ENCODE measurements at regions not wholly inside any gene's neighbourhood (a gene's known extent, or its start where the extent isn't known, plus 50 kb on each side); places are given as distances from the start of the nearest gene placed in this dataset.

DNA sequence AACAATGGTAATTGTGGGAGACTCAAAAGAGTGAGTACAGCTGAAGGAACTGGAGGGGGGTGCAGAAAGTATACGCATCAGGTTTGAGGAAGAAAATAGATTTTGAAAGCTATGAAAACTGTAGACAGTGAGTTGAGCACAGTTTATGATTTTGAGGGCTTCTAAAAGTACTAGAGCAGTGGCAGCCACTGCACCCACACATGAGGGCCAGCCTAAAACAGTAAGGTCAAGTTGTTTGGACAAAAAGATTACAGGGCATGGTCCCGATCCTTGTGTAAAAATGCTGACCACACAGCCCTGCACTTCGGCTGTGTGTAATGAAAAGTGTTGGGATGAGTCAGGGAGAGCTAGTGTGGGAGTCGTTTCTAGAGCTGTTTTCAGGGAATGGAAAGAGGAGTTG lies 2282.1 kb downstream of the TP53TG3F start (continued):
- TF ChIP-seq, protein P1, sequence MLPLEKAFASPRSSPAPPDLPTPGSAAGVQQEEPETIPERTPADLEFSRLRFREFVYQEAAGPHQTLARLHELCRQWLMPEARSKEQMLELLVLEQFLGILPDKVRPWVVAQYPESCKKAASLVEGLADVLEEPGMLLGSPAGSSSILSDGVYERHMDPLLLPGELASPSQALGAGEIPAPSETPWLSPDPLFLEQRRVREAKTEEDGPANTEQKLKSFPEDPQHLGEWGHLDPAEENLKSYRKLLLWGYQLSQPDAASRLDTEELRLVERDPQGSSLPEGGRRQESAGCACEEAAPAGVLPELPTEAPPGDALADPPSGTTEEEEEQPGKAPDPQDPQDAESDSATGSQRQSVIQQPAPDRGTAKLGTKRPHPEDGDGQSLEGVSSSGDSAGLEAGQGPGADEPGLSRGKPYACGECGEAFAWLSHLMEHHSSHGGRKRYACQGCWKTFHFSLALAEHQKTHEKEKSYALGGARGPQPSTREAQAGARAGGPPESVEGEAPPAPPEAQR (CRISPR knock-in tag; IDR thresholded peaks at IDR 0.05): no peak
- TF ChIP-seq CREB1 (CRISPR knock-in tag; IDR thresholded peaks at IDR 0.05): no peak

DNA sequence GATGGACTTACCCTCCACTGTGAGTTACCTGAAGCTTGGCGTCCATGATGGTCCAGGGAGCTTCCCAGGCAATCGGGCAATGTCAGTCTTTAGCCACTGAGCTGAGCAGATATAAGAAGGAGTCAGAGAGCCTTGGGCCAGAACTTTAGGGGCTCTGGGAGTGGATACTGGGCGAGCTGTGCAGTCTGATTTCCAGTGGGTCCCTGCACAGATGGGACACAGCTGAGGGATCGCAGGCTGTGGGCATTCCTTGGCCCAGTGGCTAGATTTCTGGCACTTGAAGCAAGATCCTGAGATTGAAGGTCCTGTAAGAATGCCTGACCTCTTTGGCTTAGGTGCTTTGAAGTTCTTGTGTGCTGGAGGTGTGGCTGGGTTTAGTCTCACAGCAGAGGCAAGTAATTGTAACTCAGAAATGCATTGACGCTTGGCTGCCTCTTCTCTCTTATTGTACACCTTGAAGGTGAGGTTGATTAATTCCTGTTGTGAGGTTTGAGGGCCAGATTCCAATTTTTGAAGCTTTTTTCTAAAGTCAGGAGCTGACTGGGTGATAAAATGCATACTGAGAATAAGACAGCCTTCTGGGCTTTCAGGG lies 2283.8 kb downstream of the TP53TG3F start:
- Mint-ChIP-seq H3K4me3 (no peak overlapping the region), H3K4me1 (no peaks in the 10 kb centered on the region), H3K9me3 (peaks cover 80% of the 10 kb centered on the region), H3K36me3 (peaks cover 78% of the 10 kb centered on the region), H3K27me3 (ENCODE audit: low read depth) (peaks cover 37% of the 10 kb centered on the region), H3K27ac (no peak overlapping the region)
- POLR2A ChIA-PET: no interaction called here
- no peak for DNase-seq (ENCODE audit: low spot score)
- no peak for ATAC-seq
- TF ChIP-seq, protein P2, sequence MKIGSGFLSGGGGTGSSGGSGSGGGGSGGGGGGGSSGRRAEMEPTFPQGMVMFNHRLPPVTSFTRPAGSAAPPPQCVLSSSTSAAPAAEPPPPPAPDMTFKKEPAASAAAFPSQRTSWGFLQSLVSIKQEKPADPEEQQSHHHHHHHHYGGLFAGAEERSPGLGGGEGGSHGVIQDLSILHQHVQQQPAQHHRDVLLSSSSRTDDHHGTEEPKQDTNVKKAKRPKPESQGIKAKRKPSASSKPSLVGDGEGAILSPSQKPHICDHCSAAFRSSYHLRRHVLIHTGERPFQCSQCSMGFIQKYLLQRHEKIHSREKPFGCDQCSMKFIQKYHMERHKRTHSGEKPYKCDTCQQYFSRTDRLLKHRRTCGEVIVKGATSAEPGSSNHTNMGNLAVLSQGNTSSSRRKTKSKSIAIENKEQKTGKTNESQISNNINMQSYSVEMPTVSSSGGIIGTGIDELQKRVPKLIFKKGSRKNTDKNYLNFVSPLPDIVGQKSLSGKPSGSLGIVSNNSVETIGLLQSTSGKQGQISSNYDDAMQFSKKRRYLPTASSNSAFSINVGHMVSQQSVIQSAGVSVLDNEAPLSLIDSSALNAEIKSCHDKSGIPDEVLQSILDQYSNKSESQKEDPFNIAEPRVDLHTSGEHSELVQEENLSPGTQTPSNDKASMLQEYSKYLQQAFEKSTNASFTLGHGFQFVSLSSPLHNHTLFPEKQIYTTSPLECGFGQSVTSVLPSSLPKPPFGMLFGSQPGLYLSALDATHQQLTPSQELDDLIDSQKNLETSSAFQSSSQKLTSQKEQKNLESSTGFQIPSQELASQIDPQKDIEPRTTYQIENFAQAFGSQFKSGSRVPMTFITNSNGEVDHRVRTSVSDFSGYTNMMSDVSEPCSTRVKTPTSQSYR (CRISPR knock-in tag; IDR thresholded peaks at IDR 0.05): no peak
- TF ChIP-seq, protein P3, sequence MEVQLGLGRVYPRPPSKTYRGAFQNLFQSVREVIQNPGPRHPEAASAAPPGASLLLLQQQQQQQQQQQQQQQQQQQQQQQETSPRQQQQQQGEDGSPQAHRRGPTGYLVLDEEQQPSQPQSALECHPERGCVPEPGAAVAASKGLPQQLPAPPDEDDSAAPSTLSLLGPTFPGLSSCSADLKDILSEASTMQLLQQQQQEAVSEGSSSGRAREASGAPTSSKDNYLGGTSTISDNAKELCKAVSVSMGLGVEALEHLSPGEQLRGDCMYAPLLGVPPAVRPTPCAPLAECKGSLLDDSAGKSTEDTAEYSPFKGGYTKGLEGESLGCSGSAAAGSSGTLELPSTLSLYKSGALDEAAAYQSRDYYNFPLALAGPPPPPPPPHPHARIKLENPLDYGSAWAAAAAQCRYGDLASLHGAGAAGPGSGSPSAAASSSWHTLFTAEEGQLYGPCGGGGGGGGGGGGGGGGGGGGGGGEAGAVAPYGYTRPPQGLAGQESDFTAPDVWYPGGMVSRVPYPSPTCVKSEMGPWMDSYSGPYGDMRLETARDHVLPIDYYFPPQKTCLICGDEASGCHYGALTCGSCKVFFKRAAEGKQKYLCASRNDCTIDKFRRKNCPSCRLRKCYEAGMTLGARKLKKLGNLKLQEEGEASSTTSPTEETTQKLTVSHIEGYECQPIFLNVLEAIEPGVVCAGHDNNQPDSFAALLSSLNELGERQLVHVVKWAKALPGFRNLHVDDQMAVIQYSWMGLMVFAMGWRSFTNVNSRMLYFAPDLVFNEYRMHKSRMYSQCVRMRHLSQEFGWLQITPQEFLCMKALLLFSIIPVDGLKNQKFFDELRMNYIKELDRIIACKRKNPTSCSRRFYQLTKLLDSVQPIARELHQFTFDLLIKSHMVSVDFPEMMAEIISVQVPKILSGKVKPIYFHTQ (CRISPR knock-in tag; IDR thresholded peaks at IDR 0.05): no peak
- TF ChIP-seq SP1 (CRISPR knock-in tag; conservative IDR thresholded peaks at IDR 0.05) (no peak), TEAD1 (CRISPR knock-in tag; IDR thresholded peaks at IDR 0.05) (no peak), ZNF219 (CRISPR knock-in tag; IDR thresholded peaks at IDR 0.05; ENCODE audit: borderline replicate concordance) (no peak), PRRX2 (CRISPR knock-in tag; IDR thresholded peaks at IDR 0.05) (no peak), SOX15 (CRISPR knock-in tag; IDR thresholded peaks at IDR 0.05) (no peak), JAZF1 (CRISPR knock-in tag; IDR thresholded peaks at IDR 0.05) (no peak), SMAD4 (CRISPR knock-in tag; IDR thresholded peaks at IDR 0.05) (no peak), HMGA2 (CRISPR knock-in tag; IDR thresholded peaks at IDR 0.05) (no peak), GTF2I (CRISPR knock-in tag; conservative IDR thresholded peaks at IDR 0.05) (no peak), ZNF121 (CRISPR knock-in tag; IDR thresholded peaks at IDR 0.05) (no peak)
- TF ChIP-seq, protein P4, sequence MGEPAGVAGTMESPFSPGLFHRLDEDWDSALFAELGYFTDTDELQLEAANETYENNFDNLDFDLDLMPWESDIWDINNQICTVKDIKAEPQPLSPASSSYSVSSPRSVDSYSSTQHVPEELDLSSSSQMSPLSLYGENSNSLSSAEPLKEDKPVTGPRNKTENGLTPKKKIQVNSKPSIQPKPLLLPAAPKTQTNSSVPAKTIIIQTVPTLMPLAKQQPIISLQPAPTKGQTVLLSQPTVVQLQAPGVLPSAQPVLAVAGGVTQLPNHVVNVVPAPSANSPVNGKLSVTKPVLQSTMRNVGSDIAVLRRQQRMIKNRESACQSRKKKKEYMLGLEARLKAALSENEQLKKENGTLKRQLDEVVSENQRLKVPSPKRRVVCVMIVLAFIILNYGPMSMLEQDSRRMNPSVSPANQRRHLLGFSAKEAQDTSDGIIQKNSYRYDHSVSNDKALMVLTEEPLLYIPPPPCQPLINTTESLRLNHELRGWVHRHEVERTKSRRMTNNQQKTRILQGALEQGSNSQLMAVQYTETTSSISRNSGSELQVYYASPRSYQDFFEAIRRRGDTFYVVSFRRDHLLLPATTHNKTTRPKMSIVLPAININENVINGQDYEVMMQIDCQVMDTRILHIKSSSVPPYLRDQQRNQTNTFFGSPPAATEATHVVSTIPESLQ (CRISPR knock-in tag; IDR thresholded peaks at IDR 0.05): no peak
- TF ChIP-seq, protein P5, sequence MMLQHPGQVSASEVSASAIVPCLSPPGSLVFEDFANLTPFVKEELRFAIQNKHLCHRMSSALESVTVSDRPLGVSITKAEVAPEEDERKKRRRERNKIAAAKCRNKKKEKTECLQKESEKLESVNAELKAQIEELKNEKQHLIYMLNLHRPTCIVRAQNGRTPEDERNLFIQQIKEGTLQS (CRISPR knock-in tag; conservative IDR thresholded peaks at IDR 0.05): no peak
- TF ChIP-seq, protein P6, sequence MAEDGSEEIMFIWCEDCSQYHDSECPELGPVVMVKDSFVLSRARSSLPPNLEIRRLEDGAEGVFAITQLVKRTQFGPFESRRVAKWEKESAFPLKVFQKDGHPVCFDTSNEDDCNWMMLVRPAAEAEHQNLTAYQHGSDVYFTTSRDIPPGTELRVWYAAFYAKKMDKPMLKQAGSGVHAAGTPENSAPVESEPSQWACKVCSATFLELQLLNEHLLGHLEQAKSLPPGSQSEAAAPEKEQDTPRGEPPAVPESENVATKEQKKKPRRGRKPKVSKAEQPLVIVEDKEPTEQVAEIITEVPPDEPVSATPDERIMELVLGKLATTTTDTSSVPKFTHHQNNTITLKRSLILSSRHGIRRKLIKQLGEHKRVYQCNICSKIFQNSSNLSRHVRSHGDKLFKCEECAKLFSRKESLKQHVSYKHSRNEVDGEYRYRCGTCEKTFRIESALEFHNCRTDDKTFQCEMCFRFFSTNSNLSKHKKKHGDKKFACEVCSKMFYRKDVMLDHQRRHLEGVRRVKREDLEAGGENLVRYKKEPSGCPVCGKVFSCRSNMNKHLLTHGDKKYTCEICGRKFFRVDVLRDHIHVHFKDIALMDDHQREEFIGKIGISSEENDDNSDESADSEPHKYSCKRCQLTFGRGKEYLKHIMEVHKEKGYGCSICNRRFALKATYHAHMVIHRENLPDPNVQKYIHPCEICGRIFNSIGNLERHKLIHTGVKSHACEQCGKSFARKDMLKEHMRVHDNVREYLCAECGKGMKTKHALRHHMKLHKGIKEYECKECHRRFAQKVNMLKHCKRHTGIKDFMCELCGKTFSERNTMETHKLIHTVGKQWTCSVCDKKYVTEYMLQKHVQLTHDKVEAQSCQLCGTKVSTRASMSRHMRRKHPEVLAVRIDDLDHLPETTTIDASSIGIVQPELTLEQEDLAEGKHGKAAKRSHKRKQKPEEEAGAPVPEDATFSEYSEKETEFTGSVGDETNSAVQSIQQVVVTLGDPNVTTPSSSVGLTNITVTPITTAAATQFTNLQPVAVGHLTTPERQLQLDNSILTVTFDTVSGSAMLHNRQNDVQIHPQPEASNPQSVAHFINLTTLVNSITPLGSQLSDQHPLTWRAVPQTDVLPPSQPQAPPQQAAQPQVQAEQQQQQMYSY (CRISPR knock-in tag; IDR thresholded peaks at IDR 0.05): no peak
- CTCF ChIA-PET: no interaction called here

Measured in WTC11 (cell line).